ENCODE measurements at regions not wholly inside any gene's neighbourhood (a gene's known extent, or its start where the extent isn't known, plus 50 kb on each side); places are given as distances from the start of the nearest gene placed in this dataset.

GRCh38 chr14:104345621-104346462, 207.5 kb downstream of the KIF26A start:
- DNase-seq = no peak

- DNase-seq = no peak
Observed at GRCh38 chr14:104346608-104347007, 208.2 kb downstream of the KIF26A start.

- DNase-seq = no peak
Observed at GRCh38 chr14:104348741-104349140, 210.4 kb downstream of the KIF26A start.

- no peak for DNase-seq
Observed at GRCh38 chr14:104349950-104350349, 211.6 kb downstream of the KIF26A start.

- DNase-seq = no peak
Observed at GRCh38 chr14:104350463-104351185, 212.2 kb downstream of the KIF26A start.

DNA sequence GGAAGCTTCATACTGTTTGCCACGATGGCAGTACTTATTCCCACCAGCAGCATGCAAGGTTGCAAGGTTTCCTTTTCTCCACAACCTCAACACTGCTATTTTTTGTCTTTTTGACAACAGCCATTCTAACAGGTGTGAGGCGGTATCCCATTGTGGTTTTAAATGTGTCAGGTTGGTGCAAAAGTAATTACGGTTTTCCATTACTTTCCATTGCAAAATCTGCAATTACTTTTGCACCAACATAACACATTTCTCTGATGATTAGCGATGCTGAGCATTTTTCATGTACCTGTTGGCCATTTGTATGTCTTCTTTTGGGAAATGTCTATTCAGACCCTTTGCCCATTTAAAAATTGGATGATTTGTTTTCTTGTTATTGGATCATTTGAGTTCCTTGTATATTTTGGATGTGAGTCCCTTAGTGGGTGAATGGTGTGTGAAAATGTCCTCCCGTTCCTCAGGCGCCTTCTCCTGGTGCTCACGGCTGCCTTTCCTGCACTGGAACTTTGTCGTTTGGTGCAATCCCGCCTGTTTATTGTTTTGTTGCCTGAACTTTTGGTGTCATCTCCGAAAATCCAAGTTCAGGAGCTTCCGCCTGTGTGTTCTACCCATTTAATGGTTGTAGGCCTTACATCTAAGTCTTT, 213.6 kb downstream of the KIF26A start:
- no peak for DNase-seq

GRCh38 chr14:104352493-104353220, 214.3 kb downstream of the KIF26A start:
- no peak for DNase-seq

DNA sequence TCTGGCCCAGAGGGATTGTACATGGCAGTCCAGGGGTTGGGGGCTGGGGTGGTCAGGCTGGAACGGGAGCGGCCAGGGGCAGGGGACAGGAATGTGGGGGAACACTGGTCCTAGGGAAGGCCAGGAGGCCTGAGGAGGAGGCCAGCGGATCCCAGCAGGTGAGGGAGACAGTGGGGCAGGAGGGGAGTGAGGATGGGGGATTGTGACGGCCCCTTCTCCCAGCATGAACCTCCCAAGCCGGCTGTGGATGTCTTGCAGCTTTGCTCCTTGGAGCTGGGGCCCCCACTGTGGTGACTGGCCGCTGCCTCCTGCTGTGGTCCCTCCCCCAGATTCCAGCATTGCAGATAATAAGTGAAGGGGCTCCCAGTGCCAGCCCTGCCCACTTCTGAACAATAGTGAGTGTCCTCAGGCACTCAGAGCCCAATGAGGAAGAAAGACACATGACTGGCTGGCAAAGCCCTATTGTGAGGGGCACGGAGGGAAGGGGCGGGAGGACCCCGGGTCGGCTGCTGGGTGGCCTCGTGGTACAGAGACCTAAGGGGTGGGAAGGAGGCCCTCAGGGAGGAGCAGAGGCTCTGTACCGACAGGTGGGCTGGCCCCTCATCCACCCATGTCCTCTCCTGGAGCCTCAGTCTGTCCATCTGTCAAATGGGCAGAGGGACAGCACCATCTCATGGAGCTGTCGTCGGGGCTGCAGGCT, 215.0 kb downstream of the KIF26A start:
- no peak for DNase-seq

DNA sequence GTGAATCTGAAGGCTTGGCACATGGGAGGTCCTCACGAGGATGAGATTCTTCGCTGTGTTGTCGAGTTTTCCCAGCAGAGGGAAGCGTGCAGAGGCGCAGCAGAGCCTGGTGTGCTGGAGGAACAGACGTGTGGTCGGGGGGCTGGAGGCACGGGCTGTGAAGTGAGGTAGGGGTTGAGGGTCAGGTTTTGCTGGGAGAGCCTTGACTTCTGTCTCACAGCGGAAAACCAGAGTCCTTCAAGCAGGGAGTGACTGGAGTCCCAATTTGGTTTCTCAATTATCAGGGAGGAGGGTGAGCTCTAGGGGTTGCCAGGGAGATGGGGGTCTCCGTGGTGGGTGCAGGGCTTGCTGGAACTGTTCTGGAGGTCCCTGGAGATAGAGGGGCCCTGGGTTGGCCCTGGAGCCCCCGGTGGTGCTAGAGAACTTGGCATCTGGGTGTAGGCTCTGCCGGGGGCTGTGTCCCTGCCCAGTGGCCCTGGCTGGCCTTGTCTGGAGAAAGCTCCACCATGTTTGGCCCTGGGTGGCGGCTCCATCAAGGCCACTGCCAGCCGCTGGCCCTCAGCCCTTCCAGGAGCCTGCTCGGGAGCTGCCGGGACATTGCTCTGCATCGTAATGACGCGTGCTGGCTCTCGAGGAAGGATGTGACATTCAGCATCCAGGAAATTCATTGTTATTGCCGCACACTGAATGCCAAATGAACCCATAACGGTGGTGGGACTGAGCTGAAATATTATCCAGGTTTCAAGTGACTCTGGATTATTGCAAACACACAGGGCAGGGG, 215.7 kb downstream of the KIF26A start:
- DNase-seq = no peak

GRCh38 chr14:104355101-104356019, 217.0 kb downstream of the KIF26A start:
- DNase-seq = no peak

GRCh38 chr14:104356020-104356737, 217.8 kb downstream of the KIF26A start:
- DNase-seq = no peak

DNA sequence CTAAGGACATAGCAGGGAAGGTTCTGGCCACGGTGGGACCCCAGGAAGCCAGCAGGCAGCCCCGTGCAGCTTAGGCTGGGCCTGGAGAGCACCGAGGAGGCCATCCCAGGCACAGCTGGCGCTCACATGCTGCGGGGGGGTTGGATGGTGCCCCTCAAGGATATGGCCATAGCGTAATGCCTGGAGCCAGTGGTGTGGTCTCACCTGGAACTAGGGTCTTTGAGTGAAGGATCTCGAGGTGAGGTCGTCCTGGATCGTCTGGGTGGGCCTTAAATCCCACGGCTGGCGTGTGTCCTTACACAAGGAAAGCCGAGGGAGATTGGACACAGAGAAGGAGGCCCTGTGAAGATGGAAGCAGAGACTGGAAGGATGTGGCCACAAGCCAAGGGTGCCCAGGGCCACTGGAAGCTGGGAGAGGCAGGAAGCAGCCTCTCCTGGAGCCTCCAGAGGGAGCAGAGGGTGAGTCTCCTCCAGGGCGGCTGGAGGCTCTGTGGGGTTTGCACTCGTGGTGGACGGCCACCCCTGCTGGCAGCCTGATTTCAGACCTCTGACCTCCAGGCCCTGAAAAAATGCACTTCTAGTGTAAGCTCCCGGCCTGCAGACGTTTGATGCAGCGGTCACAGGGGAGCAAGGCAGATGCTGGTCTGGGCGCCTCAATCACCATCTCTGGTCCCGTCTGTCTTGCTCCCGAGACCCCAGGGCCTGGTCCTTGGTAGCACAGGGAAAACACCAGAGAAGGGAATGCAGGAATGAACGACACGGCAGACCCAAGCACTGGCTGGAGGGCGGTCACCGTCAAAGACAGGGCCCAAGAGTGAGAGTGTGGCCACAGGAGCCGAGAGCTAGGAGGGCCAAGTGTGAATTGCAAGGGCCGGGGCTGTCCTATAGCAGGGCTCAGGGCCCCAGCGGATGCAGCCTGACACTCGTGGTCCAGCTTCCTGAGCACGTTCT, 218.6 kb downstream of the KIF26A start:
- no peak for DNase-seq

DNA sequence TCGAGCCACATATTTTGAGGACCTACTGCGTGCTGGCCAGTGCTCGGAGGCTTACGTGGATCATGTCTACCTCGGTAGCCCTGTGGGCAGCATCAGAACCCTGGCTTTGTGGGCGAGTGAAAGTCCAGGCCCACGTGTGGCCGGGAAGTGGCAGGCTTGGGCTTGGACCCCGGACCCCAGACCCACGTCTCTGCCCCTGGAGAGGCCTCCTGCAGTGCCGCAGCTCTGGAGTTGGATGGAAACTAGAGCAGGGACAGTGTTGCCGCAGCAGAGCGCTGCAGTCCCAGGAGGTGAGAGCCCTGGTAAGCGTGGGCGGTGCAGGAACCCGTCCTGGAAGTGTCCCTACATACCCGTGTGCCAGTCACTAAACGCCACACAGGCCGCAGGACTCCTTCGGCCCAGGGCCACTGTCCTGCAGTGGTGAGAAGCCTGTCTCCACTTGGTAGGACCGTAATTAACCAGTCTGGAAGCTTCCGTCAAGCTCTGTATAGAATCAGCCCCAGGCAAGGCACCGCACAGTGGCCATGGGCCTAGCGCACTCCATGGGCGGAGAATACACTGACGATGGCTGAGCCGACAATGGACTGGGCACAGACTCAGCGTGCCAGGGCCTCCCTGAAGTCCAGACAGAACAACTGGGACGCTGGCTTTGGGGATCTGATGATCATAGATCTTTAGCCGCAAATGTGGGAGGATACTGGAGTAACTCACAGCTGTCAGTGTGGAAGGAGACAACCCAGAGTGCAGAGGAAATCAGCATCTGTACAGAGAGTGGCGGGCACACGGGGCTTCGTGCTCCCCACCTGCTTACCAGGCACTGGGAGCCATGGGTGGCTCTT, 219.5 kb downstream of the KIF26A start:
- DNase-seq = no peak

DNA sequence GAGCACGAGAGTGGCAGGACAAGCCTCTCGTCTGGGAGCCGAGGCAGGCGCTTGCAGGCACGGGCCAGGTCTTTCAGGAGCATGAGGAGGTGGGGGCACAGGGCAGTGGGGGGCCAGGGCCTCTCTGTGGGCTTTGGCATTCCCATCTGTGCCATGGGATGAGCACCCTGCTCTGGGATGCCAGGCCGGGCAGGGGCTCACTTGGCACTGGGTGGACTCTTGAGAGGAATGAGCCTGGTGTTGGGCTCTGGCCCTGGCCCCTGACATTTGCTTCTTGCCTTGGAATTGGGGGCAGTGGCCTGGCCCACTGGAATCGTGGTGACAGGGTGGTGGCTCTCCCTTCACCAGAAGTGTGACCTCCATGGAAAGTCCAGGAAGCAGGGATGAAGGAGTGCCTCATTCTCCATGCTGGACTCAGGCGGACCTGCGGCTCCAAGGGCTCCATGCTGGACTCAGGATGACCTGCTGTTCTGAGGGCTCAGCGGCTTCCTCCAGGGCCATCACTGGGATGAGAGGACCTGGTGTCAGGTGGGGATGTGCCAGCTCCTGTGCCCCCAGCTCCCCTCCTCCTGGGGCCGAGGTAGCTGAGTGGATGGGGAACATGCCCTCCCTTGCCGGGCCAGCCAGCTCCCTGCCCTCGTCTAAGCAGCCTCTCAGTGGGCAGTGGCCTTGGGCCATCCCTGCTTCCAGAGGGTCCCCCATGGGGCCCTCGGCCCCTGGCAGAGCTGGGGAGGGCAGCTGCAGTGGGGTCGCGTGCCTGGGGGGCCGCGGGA, 220.3 kb downstream of the KIF26A start:
- no peak for DNase-seq

DNA sequence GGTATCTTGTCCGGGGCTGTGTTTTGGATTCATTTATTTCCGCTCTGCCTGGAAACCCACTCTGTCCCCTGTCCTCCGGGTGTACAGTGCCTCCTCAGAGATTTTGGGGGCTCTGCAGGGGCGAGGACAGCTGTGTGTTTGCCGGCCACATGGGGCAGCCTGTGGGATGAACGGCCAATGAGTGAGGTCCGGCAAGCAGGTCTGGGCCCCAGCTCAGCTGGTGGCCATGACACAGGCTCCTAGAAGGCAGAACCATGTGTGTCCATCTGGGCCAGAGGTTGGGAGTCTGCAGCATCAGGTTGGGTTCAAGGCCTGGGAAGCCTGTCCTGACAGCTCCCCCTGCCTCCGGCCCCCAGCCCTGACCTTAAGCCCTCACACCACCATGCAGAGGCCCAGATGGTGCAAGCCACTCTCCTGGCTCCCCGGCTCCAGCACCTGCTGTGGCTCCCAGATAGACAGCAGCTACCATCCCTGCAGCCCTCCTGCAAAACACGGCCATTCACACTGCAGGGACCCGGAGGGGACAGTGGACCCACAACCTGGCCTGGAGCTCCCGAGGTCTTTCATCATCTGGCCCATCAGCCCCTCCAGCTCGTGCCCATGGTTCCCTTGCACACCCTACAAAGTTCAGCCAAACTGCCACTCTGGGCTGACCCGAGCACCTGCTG, 220.1 kb upstream of the C14orf180 start:
- no peak for DNase-seq

DNA sequence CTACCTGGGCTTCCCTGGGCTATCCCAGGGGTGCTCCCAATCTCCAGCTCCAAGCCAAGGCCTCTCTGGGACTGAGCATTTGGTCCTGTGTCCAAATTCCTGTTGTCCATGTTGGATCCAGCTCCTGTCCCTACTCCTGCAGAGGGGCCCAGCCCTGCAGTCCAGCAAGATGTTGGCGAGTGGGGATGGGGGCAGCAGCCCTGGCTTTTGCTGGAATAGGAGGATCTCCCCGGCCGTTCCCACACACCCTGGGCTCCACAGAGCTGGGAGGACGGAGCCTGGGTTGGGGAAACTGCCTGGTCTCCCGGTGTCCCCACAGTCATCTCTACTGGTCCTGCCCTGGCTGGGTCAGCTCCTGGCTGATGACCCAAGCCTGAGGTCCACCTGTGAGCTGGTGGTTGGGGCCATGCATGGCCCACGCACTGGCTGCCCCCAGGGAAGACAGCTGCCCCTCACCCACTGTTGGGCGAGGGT, 219.6 kb upstream of the C14orf180 start:
- DNase-seq = no peak
